ENCODE measurements at regions not wholly inside any gene's neighbourhood (a gene's known extent, or its start where the extent isn't known, plus 50 kb on each side); places are given as distances from the start of the nearest gene placed in this dataset.

- Mint-ChIP-seq H3K9me3 (peaks cover 0 to 16% (median 5%) of the 10 kb centered on the region in 8 donors), H3K4me3 (no peak overlapping the region), H3K4me1 (no peaks in the 10 kb centered on the region), H3K27ac (no peak overlapping the region), H3K27me3 (no peaks in the 10 kb centered on the region), H3K36me3 (no peaks in the 10 kb centered on the region)
- Histone ChIP-seq H3K27ac (ENCODE audit: low read depth, low read length) (no peak overlapping the region), H3K27me3 (ENCODE audit: insufficient read depth, low read length) (no peaks in the 10 kb centered on the region), H3K9me3 (ENCODE audit: control insufficient read depth in 1 of 2, low read length in 2 of 2) (no peaks in the 10 kb centered on the region), H3K36me3 (ENCODE audit: insufficient read depth, low read length) (no peaks in the 10 kb centered on the region), H3K4me1 (ENCODE audit: insufficient read depth, low read length) (no peaks in the 10 kb centered on the region), H3K4me3 (ENCODE audit: low read length in 2 of 2) (no peak overlapping the region)
- intact Hi-C loops (cut with micrococcal nuclease): no loop called here
- ChIA-PET POLR2A (ENCODE audit: partially characterized antibody) (no interaction called here), CTCF (ENCODE audit: partially characterized antibody) (no interaction called here)
- DNase-seq: no peak
Measured at GRCh38 chr5:30991462-30991861, 202.0 kb upstream of the CDH6 start.

GRCh38 chr5:30981576-30981975 is 211.9 kb upstream of the CDH6 start:
- no peak for DNase-seq
- Mint-ChIP-seq H3K36me3 (no peaks in the 10 kb centered on the region), H3K27ac (no peak overlapping the region), H3K9me3 (peaks cover 0 to 10% (median 6%) of the 10 kb centered on the region in 8 donors), H3K4me3 (no peak overlapping the region), H3K4me1 (no peaks in the 10 kb centered on the region), H3K27me3 (no peaks in the 10 kb centered on the region)
- Histone ChIP-seq H3K36me3 (ENCODE audit: insufficient read depth, low read length) (no peaks in the 10 kb centered on the region), H3K4me3 (ENCODE audit: low read length in 2 of 2) (no peak overlapping the region), H3K4me1 (ENCODE audit: insufficient read depth, low read length) (no peaks in the 10 kb centered on the region), H3K9me3 (ENCODE audit: control insufficient read depth in 1 of 2, low read length in 2 of 2) (no peaks in the 10 kb centered on the region), H3K27me3 (ENCODE audit: insufficient read depth, low read length) (no peaks in the 10 kb centered on the region), H3K27ac (ENCODE audit: low read depth, low read length) (no peak overlapping the region)
- intact Hi-C loops (cut with micrococcal nuclease): no loop called here
- POLR2A ChIA-PET (ENCODE audit: partially characterized antibody): no interaction called here
- CTCF ChIA-PET (ENCODE audit: partially characterized antibody): interaction anchor here (1.5 kb wide), 1 partner anchor 9 kb away, joined by 3 read pairs; no protein-coding TSS in a partner anchor

GRCh38 chr5:30968971-30969370 is 224.5 kb upstream of the CDH6 start:
- Histone ChIP-seq H3K27ac (ENCODE audit: low read depth, low read length) (no peak overlapping the region), H3K4me1 (ENCODE audit: insufficient read depth, low read length) (no peaks in the 10 kb centered on the region), H3K36me3 (ENCODE audit: insufficient read depth, low read length) (no peaks in the 10 kb centered on the region), H3K9me3 (ENCODE audit: control insufficient read depth in 1 of 2, low read length in 2 of 2) (no peaks in the 10 kb centered on the region), H3K4me3 (ENCODE audit: low read length in 2 of 2) (no peak overlapping the region), H3K27me3 (ENCODE audit: insufficient read depth, low read length) (no peaks in the 10 kb centered on the region)
- intact Hi-C loops (cut with micrococcal nuclease): no loop called here
- Mint-ChIP-seq H3K4me1 (no peaks in the 10 kb centered on the region), H3K27ac (no peak overlapping the region), H3K9me3 (peaks cover 0 to 9% (median 5%) of the 10 kb centered on the region in 8 donors), H3K27me3 (no peaks in the 10 kb centered on the region), H3K4me3 (no peak overlapping the region), H3K36me3 (no peaks in the 10 kb centered on the region)
- DNase-seq: no peak
- ChIA-PET POLR2A (ENCODE audit: partially characterized antibody) (no interaction called here), CTCF (ENCODE audit: partially characterized antibody) (no interaction called here)

- Mint-ChIP-seq H3K36me3 (no peaks in the 10 kb centered on the region), H3K27ac (no peak overlapping the region), H3K27me3 (no peaks in the 10 kb centered on the region), H3K9me3 (peaks cover 0 to 10% (median 6%) of the 10 kb centered on the region in 8 donors), H3K4me1 (no peaks in the 10 kb centered on the region), H3K4me3 (no peak overlapping the region)
- intact Hi-C loops (cut with micrococcal nuclease): no loop called here
- Histone ChIP-seq H3K9me3 (ENCODE audit: control insufficient read depth in 1 of 2, low read length in 2 of 2) (no peaks in the 10 kb centered on the region), H3K27me3 (ENCODE audit: insufficient read depth, low read length) (no peaks in the 10 kb centered on the region), H3K27ac (ENCODE audit: low read depth, low read length) (no peak overlapping the region), H3K4me3 (ENCODE audit: low read length in 2 of 2) (no peak overlapping the region), H3K4me1 (ENCODE audit: insufficient read depth, low read length) (no peaks in the 10 kb centered on the region), H3K36me3 (ENCODE audit: insufficient read depth, low read length) (no peaks in the 10 kb centered on the region)
- DNase-seq: no peak
- ChIA-PET CTCF (ENCODE audit: partially characterized antibody) (no interaction called here), POLR2A (ENCODE audit: partially characterized antibody) (no interaction called here)
Measured at GRCh38 chr5:30960036-30960435, 233.4 kb upstream of the CDH6 start.

- no peaks in the 10 kb centered on the region for H3K9me3 ChIP-seq (ENCODE audit: control insufficient read depth in 1 of 2, low read length in 2 of 2)
- no peaks in the 10 kb centered on the region for H3K27me3 Mint-ChIP-seq
- H3K9me3 Mint-ChIP-seq: peaks cover 0 to 15% (median 6%) of the 10 kb centered on the region in 8 donors
- no peaks in the 10 kb centered on the region for H3K4me1 ChIP-seq (ENCODE audit: insufficient read depth, low read length)
- H3K27ac Mint-ChIP-seq: no peak overlapping the region
- no peaks in the 10 kb centered on the region for H3K36me3 Mint-ChIP-seq
- CTCF ChIA-PET (ENCODE audit: partially characterized antibody): no interaction called here
- no peaks in the 10 kb centered on the region for H3K36me3 ChIP-seq (ENCODE audit: insufficient read depth, low read length)
- no peaks in the 10 kb centered on the region for H3K4me1 Mint-ChIP-seq
- no peaks in the 10 kb centered on the region for H3K27me3 ChIP-seq (ENCODE audit: insufficient read depth, low read length)
- intact Hi-C loops (cut with micrococcal nuclease): no loop called here
- H3K27ac ChIP-seq (ENCODE audit: low read depth, low read length): no peak overlapping the region
- DNase-seq: peak in 1 of 5 donors; percentile 9
- no peak overlapping the region for H3K4me3 ChIP-seq (ENCODE audit: low read length in 2 of 2)
- POLR2A ChIA-PET (ENCODE audit: partially characterized antibody): no interaction called here
- H3K4me3 Mint-ChIP-seq: no peak overlapping the region
Measured at GRCh38 chr5:30959238-30959637, 234.2 kb upstream of the CDH6 start.

- H3K27ac ChIP-seq (ENCODE audit: low read depth, low read length): no peak overlapping the region
- Mint-ChIP-seq H3K4me1 (no peaks in the 10 kb centered on the region), H3K27ac (no peak overlapping the region), H3K9me3 (peaks cover 0 to 17% (median 9%) of the 10 kb centered on the region in 8 donors), H3K36me3 (no peaks in the 10 kb centered on the region), H3K4me3 (no peak overlapping the region), H3K27me3 (no peaks in the 10 kb centered on the region)
- H3K4me1 ChIP-seq (ENCODE audit: insufficient read depth, low read length): no peaks in the 10 kb centered on the region
- no peaks in the 10 kb centered on the region for H3K36me3 ChIP-seq (ENCODE audit: insufficient read depth, low read length)
- no peak overlapping the region for H3K4me3 ChIP-seq (ENCODE audit: low read length in 2 of 2)
- intact Hi-C loops (cut with micrococcal nuclease): no loop called here
- H3K9me3 ChIP-seq (ENCODE audit: control insufficient read depth in 1 of 2, low read length in 2 of 2): no peaks in the 10 kb centered on the region
- no peak for DNase-seq
- CTCF ChIA-PET (ENCODE audit: partially characterized antibody): no interaction called here
- POLR2A ChIA-PET (ENCODE audit: partially characterized antibody): no interaction called here
- no peaks in the 10 kb centered on the region for H3K27me3 ChIP-seq (ENCODE audit: insufficient read depth, low read length)
Measured at GRCh38 chr5:30957591-30957990, 235.9 kb upstream of the CDH6 start.

GRCh38 chr5:30956251-30956650 is 237.2 kb upstream of the CDH6 start:
- Mint-ChIP-seq H3K36me3 (no peaks in the 10 kb centered on the region), H3K27ac (no peak overlapping the region), H3K27me3 (no peaks in the 10 kb centered on the region), H3K9me3 (peaks cover 0 to 25% (median 11%) of the 10 kb centered on the region in 8 donors), H3K4me3 (no peak overlapping the region), H3K4me1 (no peaks in the 10 kb centered on the region)
- CTCF ChIA-PET (ENCODE audit: partially characterized antibody): no interaction called here
- Histone ChIP-seq H3K9me3 (ENCODE audit: control insufficient read depth in 1 of 2, low read length in 2 of 2) (no peaks in the 10 kb centered on the region), H3K4me1 (ENCODE audit: insufficient read depth, low read length) (no peaks in the 10 kb centered on the region), H3K27ac (ENCODE audit: low read depth, low read length) (no peak overlapping the region), H3K36me3 (ENCODE audit: insufficient read depth, low read length) (no peaks in the 10 kb centered on the region), H3K27me3 (ENCODE audit: insufficient read depth, low read length) (no peaks in the 10 kb centered on the region), H3K4me3 (ENCODE audit: low read length in 2 of 2) (no peak overlapping the region)
- POLR2A ChIA-PET (ENCODE audit: partially characterized antibody): no interaction called here
- DNase-seq: no peak
- intact Hi-C loops (cut with micrococcal nuclease): no loop called here

GRCh38 chr5:30937070-30937469 is 256.4 kb upstream of the CDH6 start:
- H3K36me3 ChIP-seq (ENCODE audit: insufficient read depth, low read length): no peaks in the 10 kb centered on the region
- Mint-ChIP-seq H3K27me3 (no peaks in the 10 kb centered on the region), H3K4me3 (no peak overlapping the region), H3K36me3 (no peaks in the 10 kb centered on the region), H3K4me1 (no peaks in the 10 kb centered on the region), H3K9me3 (peaks cover 0 to 7% (median 4%) of the 10 kb centered on the region in 8 donors), H3K27ac (no peak overlapping the region)
- no peaks in the 10 kb centered on the region for H3K9me3 ChIP-seq (ENCODE audit: control insufficient read depth in 1 of 2, low read length in 2 of 2)
- CTCF ChIA-PET (ENCODE audit: partially characterized antibody): no interaction called here
- H3K4me1 ChIP-seq (ENCODE audit: insufficient read depth, low read length): no peaks in the 10 kb centered on the region
- H3K27me3 ChIP-seq (ENCODE audit: insufficient read depth, low read length): no peaks in the 10 kb centered on the region
- POLR2A ChIA-PET (ENCODE audit: partially characterized antibody): no interaction called here
- intact Hi-C loops (cut with micrococcal nuclease): no loop called here
- DNase-seq: no peak
- H3K27ac ChIP-seq (ENCODE audit: low read depth, low read length): no peak overlapping the region
- no peak overlapping the region for H3K4me3 ChIP-seq (ENCODE audit: low read length in 2 of 2)

Measured in CD4-positive, alpha-beta memory T cell (primary cell).